ENCODE measurements at regions not wholly inside any gene's neighbourhood (a gene's known extent, or its start where the extent isn't known, plus 50 kb on each side); places are given as distances from the start of the nearest gene placed in this dataset.
"Not testable (repeated sequence)": the region's sequence is repeated elsewhere in the genome, so short reads cannot be mapped to it uniquely, and the experiment has no call there.

DNA sequence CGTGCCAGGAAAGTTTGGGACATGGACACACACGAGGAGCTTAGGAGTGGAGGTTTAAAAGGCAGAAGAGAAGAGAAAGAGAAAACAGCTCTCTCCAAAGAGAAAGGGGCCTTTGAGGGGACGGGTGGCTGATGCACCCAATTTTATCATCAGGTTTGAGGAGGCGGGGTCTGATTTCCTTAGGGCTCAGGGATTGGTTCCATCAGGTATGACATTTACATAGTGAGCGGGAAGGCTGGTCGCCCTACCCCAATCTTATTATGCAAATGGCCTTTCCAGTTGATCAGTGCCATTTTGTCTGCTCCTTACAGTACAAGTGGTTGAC is 749.1 kb upstream of the TPTE start:
- TF ChIP-seq, protein P1, sequence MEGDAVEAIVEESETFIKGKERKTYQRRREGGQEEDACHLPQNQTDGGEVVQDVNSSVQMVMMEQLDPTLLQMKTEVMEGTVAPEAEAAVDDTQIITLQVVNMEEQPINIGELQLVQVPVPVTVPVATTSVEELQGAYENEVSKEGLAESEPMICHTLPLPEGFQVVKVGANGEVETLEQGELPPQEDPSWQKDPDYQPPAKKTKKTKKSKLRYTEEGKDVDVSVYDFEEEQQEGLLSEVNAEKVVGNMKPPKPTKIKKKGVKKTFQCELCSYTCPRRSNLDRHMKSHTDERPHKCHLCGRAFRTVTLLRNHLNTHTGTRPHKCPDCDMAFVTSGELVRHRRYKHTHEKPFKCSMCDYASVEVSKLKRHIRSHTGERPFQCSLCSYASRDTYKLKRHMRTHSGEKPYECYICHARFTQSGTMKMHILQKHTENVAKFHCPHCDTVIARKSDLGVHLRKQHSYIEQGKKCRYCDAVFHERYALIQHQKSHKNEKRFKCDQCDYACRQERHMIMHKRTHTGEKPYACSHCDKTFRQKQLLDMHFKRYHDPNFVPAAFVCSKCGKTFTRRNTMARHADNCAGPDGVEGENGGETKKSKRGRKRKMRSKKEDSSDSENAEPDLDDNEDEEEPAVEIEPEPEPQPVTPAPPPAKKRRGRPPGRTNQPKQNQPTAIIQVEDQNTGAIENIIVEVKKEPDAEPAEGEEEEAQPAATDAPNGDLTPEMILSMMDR (IDR thresholded peaks at IDR 0.05) = no peak
- peaks cover 16 to 36% (median 29%) of the 10 kb centered on the region in 7 donors for H3K9me3 Mint-ChIP-seq
- Histone ChIP-seq H3K4me3 (replicated peaks in 1 of 3; ENCODE audit: low read depth in 2 of 3, low read length in 3 of 3) (no peak overlapping the region), H3K27ac (ENCODE audit: low read depth in 1 of 2, low read length in 2 of 2) (no peak overlapping the region), H3K4me2 (replicated peaks; ENCODE audit: extremely low read depth, low read length, poor library complexity, severe bottlenecking) (no peak overlapping the region), H3K36me3 (replicated peaks in 1 of 2; ENCODE audit: control insufficient read depth in 1 of 2, insufficient read depth in 2 of 2, low read length in 2 of 2) (no peaks in the 10 kb centered on the region), H3K9me3 (replicated peaks in 1 of 2; ENCODE audit: control insufficient read depth in 1 of 2, insufficient read depth in 1 of 2, low read length in 2 of 2) (peaks cover 82 to 90% of the 10 kb centered on the region in 2 donors), H4K20me1 (ENCODE audit: insufficient read depth, low read length) (no peaks in the 10 kb centered on the region), H3K27me3 (ENCODE audit: control insufficient read depth in 2 of 2, insufficient read depth in 2 of 2, low read length in 2 of 2) (no peaks in the 10 kb centered on the region), H2AFZ (ENCODE audit: insufficient read depth, low read depth, low read length, poor library complexity, severe bottlenecking) (no peak overlapping the region), H3K79me2 (ENCODE audit: insufficient read depth, low read length) (no peaks in the 10 kb centered on the region), H3K9ac (ENCODE audit: insufficient read depth, low read length, poor library complexity, severe bottlenecking) (no peak overlapping the region), H3K4me1 (ENCODE audit: control insufficient read depth in 1 of 2, insufficient read depth in 2 of 2, low read length in 2 of 2) (no peaks in the 10 kb centered on the region)
- no peak overlapping the region for H3K4me3 Mint-ChIP-seq
- intact Hi-C loops (cut with micrococcal nuclease) = no loop called here
- 71% methylated on average over 6 of the region's 6 CpGs for WGBS (ENCODE audit: insufficient coverage)
- H3K4me1 Mint-ChIP-seq = no peaks in the 10 kb centered on the region
- no peak for DNase-seq
- H3K36me3 Mint-ChIP-seq = no peaks in the 10 kb centered on the region
- H3K27me3 Mint-ChIP-seq (ENCODE audit: low read depth in 3 of 3) = no peaks in the 10 kb centered on the region
- H3K27ac Mint-ChIP-seq = no peak overlapping the region

DNA sequence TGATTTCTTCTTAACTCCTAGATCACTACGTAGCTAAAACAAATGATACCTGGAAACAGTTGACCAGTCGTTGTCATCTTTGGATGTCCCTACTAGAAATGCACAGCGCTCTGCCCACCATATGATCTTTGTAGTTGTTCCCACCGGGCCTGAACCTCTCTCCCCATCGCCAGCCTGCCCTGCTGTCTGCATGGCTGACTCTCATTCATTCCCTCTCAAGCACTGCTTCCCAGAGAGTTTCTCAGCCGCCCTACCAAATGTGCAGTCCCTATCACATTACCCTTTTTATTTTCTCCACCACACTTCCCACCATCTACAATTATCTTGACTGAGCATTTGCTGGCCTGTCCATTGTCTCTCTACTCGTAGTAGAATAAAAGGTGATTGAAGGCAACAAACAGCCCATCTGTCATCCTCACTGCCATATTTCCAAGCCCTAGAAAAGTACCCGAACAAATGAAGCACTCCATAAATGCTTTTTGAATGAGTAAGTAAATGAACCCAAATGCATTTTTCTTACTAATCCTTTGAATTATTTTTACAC is 748.4 kb upstream of the TPTE start:
- H2AFZ ChIP-seq (ENCODE audit: insufficient read depth, low read depth, low read length, poor library complexity, severe bottlenecking); H3K27me3 ChIP-seq (ENCODE audit: control insufficient read depth in 2 of 2, insufficient read depth in 2 of 2, low read length in 2 of 2); H3K4me1 Mint-ChIP-seq; intact Hi-C loops (cut with micrococcal nuclease); H3K4me3 ChIP-seq (replicated peaks in 1 of 3; ENCODE audit: low read depth in 2 of 3, low read length in 3 of 3); H3K4me1 ChIP-seq (ENCODE audit: control insufficient read depth in 1 of 2, insufficient read depth in 2 of 2, low read length in 2 of 2); H3K79me2 ChIP-seq (ENCODE audit: insufficient read depth, low read length); H3K36me3 ChIP-seq (replicated peaks in 1 of 2; ENCODE audit: control insufficient read depth in 1 of 2, insufficient read depth in 2 of 2, low read length in 2 of 2); DNase-seq; H3K9ac ChIP-seq (ENCODE audit: insufficient read depth, low read length, poor library complexity, severe bottlenecking); H3K4me3 Mint-ChIP-seq; H3K36me3 Mint-ChIP-seq; H3K27ac ChIP-seq (ENCODE audit: low read depth in 1 of 2, low read length in 2 of 2); H3K27ac Mint-ChIP-seq; H3K27me3 Mint-ChIP-seq (ENCODE audit: low read depth in 3 of 3); H3K4me2 ChIP-seq (replicated peaks; ENCODE audit: extremely low read depth, low read length, poor library complexity, severe bottlenecking); H4K20me1 ChIP-seq (ENCODE audit: insufficient read depth, low read length): not testable (repeated sequence)
- peaks cover 17 to 33% (median 31%) of the 10 kb centered on the region in 7 donors for H3K9me3 Mint-ChIP-seq
- WGBS (ENCODE audit: insufficient coverage) = 68% methylated on average over 6 of the region's 8 CpGs
- H3K9me3 ChIP-seq (replicated peaks in 1 of 2; ENCODE audit: control insufficient read depth in 1 of 2, insufficient read depth in 1 of 2, low read length in 2 of 2) = peaks cover 75 to 87% of the 10 kb centered on the region in 2 donors

All from CD14-positive monocyte (primary cell).